ENCODE measurements at regions not wholly inside any gene's neighbourhood (a gene's known extent, or its start where the extent isn't known, plus 50 kb on each side); places are given as distances from the start of the nearest gene placed in this dataset.
A peak's percentile ranks its signal among the peaks of the same experiment; 100 is the strongest.

DNA sequence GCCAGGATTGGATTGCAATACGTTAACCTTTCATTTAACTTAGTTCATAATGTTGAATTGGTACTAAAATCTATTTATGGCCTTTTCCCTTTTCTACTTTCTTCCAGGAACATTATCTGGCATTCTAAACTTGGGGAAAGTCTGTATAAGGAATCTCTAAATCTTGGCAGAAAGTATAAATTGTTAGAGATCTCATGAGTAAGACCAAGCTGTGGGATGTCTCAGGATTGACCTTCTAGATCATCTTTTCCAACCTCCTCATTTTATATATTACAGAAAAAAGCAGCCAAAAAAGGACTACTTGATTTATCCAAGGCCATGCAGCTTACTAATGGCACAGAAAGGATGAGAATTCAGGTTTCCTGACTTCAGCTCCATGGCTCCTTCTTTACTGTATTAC is 598.3 kb downstream of the INHBA start:
- DNase-seq (ENCODE audit: low spot score in 2 of 2) (no peak), ATAC-seq (no peak)
- no peaks in the 10 kb centered on the region for H3K36me3 Mint-ChIP-seq
- H3K9me3 Mint-ChIP-seq = peaks cover 11 to 15% of the 10 kb centered on the region in 2 donors
- H3K27ac Mint-ChIP-seq = no peak overlapping the region

GRCh38 chr7:41103331-41103730 is 599.6 kb downstream of the INHBA start:
- no peaks in the 10 kb centered on the region for H3K36me3 Mint-ChIP-seq
- DNase-seq (ENCODE audit: low spot score in 2 of 2) = no peak
- peaks cover 15 to 19% of the 10 kb centered on the region in 2 donors for H3K9me3 Mint-ChIP-seq
- no peak for ATAC-seq
- no peak overlapping the region for H3K27ac Mint-ChIP-seq

- Mint-ChIP-seq H3K9me3 (peaks cover 12 to 20% of the 10 kb centered on the region in 2 donors), H3K27ac (peak overlapping the region in 1 of 2 donors; percentile 15), H3K36me3 (no peaks in the 10 kb centered on the region)
- DNase-seq (ENCODE audit: low spot score in 2 of 2) = no peak
- no peak for ATAC-seq
Measured at GRCh38 chr7:41098846-41099245, 604.0 kb downstream of the INHBA start.

DNA sequence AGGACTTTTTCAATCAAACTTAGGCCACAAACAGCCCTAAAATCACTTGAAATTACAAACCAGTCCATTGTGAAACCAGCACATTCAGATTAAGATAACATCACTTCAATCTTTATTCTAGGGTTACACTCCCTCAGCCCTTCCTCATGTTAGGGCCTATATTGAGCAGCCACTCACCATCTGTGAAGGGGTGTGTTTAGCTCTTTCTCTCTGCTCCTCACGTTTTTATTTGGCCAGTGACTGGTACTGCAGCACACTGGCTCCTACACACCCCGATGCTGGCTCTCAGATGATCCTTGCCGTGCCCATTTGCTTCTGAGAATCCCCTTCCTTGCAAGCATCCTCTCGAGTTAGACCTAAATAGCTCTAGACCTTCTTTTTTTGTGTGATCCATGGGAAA is 604.5 kb downstream of the INHBA start:
- ATAC-seq (no peak), DNase-seq (ENCODE audit: low spot score in 2 of 2) (no peak)
- H3K36me3 Mint-ChIP-seq = no peaks in the 10 kb centered on the region

DNA sequence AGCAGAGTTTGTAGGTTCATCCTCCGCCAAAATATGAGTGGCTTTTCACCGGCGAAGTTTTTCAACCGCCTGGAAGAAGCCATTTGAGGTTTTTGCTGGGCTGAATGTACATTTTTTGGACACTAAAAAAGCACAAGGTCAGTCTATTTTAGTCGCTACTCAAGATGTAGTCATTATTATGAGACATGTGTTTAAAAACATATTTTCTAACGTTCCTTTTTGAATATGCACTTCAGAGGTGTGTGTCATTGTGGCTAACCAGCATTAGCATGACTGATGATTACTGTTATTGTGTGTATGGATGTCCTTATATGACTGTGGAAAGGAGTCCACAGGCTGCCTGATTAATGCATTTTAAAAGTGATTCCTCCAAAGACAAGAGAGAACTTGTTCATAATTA is 605.4 kb downstream of the INHBA start:
- Mint-ChIP-seq H3K36me3 (no peaks in the 10 kb centered on the region), H3K9me3 (peaks cover 12 to 20% of the 10 kb centered on the region in 2 donors), H3K27ac (no peak overlapping the region)
- DNase-seq (ENCODE audit: low spot score in 2 of 2) = no peak
- no peak for ATAC-seq

More for the DNA sequence above, 604.5 kb downstream of the INHBA start:
- Mint-ChIP-seq H3K9me3 (peaks cover 12 to 20% of the 10 kb centered on the region in 2 donors), H3K27ac (peak overlapping the region in 1 of 2 donors; percentile 15)

DNA sequence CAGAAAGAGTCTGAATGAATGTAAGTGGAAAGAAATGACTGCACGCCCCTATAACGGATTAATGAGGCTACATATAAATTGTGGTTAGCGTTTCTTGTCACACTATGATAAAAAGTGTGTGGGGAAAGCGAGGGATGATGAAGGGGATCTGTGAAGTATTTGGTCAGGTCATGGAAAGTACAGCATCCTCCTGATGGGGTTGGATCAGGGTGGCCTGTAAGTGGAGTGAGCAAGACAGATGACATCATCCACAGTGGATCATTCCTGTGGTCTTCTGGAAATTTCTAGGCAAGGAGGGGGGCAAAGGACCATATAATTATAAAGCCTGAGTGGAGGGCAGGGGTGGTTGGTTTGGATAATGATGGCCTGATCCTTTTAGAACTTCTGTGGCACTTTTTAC is 606.0 kb downstream of the INHBA start:
- DNase-seq (ENCODE audit: low spot score in 2 of 2) = no peak
- Mint-ChIP-seq H3K27ac (no peak overlapping the region), H3K36me3 (no peaks in the 10 kb centered on the region), H3K9me3 (peaks cover 14 to 18% of the 10 kb centered on the region in 2 donors)
- no peak for ATAC-seq

- ATAC-seq (no peak), DNase-seq (ENCODE audit: low spot score in 2 of 2) (no peak)
- no peaks in the 10 kb centered on the region for H3K36me3 Mint-ChIP-seq
- H3K27ac Mint-ChIP-seq = no peak overlapping the region
- peaks cover 8 to 18% of the 10 kb centered on the region in 2 donors for H3K9me3 Mint-ChIP-seq
Measured at GRCh38 chr7:41093141-41093540, 609.7 kb downstream of the INHBA start.

DNA sequence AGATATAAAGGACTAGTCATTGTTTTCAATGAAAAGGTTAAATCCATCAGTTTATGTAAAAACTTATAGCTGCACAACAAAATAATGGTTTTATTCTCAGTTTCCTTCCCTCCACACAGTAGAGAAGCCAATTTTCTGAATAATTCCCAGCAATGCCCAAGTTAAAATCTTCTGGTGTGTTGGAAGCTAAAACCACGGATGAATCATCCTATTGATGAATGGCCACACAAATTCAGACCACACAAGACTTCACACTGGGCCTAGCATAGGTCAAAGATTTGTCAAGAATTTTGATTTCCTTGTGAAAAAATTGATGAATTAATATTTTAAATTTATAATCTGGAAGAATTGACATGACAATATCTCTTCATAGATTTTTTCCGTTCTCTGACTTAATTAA is 617.6 kb downstream of the INHBA start:
- peaks cover 12 to 14% of the 10 kb centered on the region in 2 donors for H3K9me3 Mint-ChIP-seq
- H3K27ac Mint-ChIP-seq = no peak overlapping the region
- ATAC-seq (no peak), DNase-seq (ENCODE audit: low spot score in 2 of 2) (no peak)
- H3K36me3 Mint-ChIP-seq = no peaks in the 10 kb centered on the region

DNA sequence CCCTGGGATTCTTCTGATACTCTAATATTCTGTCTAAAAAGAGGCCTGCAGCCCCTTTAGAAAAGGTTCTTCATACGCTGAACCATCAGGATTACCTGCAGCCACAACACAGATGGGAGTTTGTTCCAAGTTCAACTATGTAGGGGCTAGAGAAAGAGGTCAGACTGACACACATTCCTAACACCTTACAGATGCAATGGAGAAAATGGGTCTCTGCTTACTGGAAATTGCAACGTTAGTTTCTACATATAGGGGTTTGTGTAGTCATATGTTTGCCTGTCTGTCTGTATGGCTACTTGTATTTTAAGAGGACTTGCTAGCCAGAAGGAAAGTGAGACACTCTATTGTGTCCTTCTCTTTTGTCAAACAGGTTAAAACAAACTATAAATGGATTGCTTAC is 618.5 kb downstream of the INHBA start:
- peaks cover 6 to 9% of the 10 kb centered on the region in 2 donors for H3K9me3 Mint-ChIP-seq
- no peak overlapping the region for H3K27ac Mint-ChIP-seq
- H3K36me3 Mint-ChIP-seq = no peaks in the 10 kb centered on the region
- ATAC-seq (no peak), DNase-seq (ENCODE audit: low spot score in 2 of 2) (no peak)

- ATAC-seq (no peak), DNase-seq (ENCODE audit: low spot score in 2 of 2) (no peak)
- H3K27ac Mint-ChIP-seq = no peak overlapping the region
- H3K36me3 Mint-ChIP-seq = no peaks in the 10 kb centered on the region
- H3K9me3 Mint-ChIP-seq = peaks cover 0 to 4% of the 10 kb centered on the region in 2 donors
Measured at GRCh38 chr7:41069635-41070034, 633.3 kb downstream of the INHBA start.

DNA sequence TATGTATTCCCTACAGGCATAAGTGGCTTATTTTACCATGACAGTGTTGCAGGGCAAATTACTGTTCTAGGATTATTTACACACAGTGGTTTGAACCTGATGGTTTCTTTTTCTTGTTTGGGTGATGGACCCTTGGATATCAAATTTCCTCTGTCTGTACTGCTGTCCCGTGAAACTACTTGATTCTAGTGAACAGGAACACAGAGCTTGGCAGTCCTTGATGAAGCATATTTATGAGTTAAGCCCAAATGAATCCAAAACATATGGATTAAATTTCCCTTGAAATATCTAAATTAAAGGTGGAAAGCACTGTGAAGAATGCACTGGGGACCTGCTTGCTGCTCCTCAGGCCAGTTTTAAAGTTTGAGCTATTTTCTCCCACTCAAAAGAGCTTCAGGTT is 635.3 kb downstream of the INHBA start:
- H3K9me3 Mint-ChIP-seq = peaks cover 0 to 4% of the 10 kb centered on the region in 2 donors

GRCh38 chr7:41065663-41066062 is 637.2 kb downstream of the INHBA start:
- DNase-seq (ENCODE audit: low spot score in 2 of 2) (no peak), ATAC-seq (no peak)
- Mint-ChIP-seq H3K27ac (no peak overlapping the region), H3K9me3 (peaks cover 0 to 4% of the 10 kb centered on the region in 2 donors), H3K36me3 (no peaks in the 10 kb centered on the region)

More for the DNA sequence above, 635.3 kb downstream of the INHBA start:
- ATAC-seq = no peak
- DNase-seq (ENCODE audit: low spot score in 2 of 2) = no peak
- no peak overlapping the region for H3K27ac Mint-ChIP-seq
- no peaks in the 10 kb centered on the region for H3K36me3 Mint-ChIP-seq

- ATAC-seq (no peak), DNase-seq (ENCODE audit: low spot score in 2 of 2) (no peak)
- H3K9me3 Mint-ChIP-seq = peaks cover 2 to 7% of the 10 kb centered on the region in 2 donors
- H3K36me3 Mint-ChIP-seq = peaks cover 0 to 2% of the 10 kb centered on the region in 2 donors
- H3K27ac Mint-ChIP-seq = no peak overlapping the region
Measured at GRCh38 chr7:41063116-41063515, 639.8 kb downstream of the INHBA start.

GRCh38 chr7:41060796-41061195 is 642.1 kb downstream of the INHBA start:
- H3K9me3 Mint-ChIP-seq = peaks cover 9 to 16% of the 10 kb centered on the region in 2 donors
- ATAC-seq = no peak
- no peak for DNase-seq (ENCODE audit: low spot score in 2 of 2)
- peaks cover 0 to 5% of the 10 kb centered on the region in 2 donors for H3K36me3 Mint-ChIP-seq
- no peak overlapping the region for H3K27ac Mint-ChIP-seq

DNA sequence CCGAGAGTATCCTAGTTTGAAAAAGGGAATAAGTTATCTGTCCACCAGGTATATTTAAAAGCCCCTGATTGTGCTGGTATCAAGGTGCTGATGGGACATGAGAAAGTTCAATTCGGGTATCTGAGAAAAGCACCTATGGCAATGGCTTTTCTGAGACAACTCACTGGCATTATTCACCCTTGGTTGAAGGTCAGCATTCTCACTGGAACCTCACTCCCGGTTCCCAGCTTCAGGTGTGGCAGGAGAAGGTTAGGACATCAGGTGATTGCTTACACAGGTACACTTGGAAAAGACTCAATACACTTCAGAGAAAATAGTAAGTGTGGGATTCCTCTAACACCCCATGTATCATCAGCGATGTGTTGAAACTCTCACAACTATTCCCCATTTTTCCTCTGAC is 643.1 kb downstream of the INHBA start:
- H3K9me3 Mint-ChIP-seq = peaks cover 6 to 21% of the 10 kb centered on the region in 2 donors
- H3K27ac Mint-ChIP-seq = no peak overlapping the region
- H3K36me3 Mint-ChIP-seq = peaks cover 0 to 5% of the 10 kb centered on the region in 2 donors
- DNase-seq (ENCODE audit: low spot score in 2 of 2) (no peak), ATAC-seq (no peak)

DNA sequence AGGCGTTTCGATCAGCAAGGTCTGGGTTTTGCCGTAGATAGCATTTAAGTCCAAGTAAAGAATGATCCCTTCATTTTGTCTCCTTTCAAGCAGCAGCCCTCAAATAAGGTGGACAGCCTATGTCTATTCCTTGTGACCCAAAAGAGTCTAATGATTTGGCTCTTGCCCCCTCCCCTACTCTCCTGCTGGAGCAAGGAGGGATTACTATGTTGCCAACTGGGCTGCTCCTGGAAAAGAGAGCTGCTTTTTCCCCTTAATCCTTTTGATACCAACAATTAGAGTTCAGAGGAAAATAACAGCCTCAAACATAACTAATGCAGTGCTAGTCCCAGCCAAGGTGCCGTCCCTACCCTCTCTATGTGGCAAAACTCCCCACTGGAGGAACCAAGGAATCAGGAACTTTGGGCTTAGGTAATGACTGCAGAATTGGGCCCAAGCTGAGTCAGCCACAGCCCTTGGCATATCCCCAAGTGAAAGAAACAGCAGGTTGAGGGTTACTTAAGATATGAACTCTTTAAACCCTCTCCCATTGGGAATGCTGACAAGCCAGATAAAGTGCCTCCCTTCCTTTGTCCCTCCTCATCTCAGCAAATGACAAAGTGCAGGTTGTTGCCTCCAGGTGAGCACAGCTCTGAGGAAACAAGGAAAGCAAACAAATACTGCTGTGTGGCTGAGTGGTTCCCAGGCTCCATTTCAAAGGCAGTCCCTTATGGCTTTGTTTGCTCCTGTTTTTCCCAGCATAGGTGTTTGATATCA is 643.7 kb downstream of the INHBA start:
- peak overlapping the region in 1 of 2 donors; percentile 44 for H3K27ac Mint-ChIP-seq
- DNase-seq (ENCODE audit: low spot score in 2 of 2) = no peak
- peaks cover 7 to 21% of the 10 kb centered on the region in 2 donors for H3K9me3 Mint-ChIP-seq
- no peak for ATAC-seq
- peaks cover 0 to 5% of the 10 kb centered on the region in 2 donors for H3K36me3 Mint-ChIP-seq

DNA sequence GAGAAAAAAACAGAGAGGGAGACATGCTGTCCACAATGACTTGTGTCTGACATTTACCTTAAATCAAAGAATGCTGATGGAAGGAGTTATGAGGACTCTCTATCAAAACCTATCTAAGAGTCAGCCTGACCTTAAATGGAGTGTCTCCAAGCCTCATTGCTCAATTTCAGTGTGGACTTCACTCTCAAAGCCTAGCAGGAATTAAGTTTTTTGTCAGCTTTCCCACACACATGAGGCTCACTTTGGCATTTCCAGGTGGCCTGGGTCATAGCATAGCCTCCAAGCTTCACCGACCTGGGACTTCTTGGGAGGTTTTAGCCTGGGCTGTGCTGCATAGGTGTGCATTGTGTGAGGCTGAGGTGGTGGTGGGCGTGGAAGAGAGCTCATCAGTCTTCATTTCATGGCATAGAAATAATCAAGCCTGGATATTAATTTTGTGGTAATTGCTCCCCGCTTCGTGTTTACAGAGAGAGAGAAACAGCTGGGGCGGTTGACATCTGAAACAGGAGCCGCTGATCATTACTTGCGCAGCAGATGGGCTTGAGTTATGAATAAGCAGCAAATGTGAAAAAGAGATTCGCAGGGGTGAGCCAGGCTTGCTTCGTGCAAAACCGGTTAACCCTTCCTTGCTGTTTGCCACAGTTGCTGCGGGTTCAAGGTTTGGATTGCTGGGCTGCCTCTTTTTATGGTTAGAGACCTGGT is 647.8 kb downstream of the INHBA start:
- Mint-ChIP-seq H3K27ac (no peak overlapping the region), H3K9me3 (peaks cover 13 to 34% of the 10 kb centered on the region in 2 donors), H3K36me3 (peaks cover 0 to 5% of the 10 kb centered on the region in 2 donors)
- ATAC-seq (no peak), DNase-seq (ENCODE audit: low spot score in 2 of 2) (no peak)
